HEK293 (cell line): ENCODE measurements at regions not wholly inside any gene's neighbourhood (a gene's known extent, or its start where the extent isn't known, plus 50 kb on each side); places are given as distances from the start of the nearest gene placed in this dataset.

Experiments used
- ATF2 ChIP-seq: fragments of 450-650 bp; formaldehyde crosslinking; IDR thresholded peaks from 2 replicates; pipeline ENCODE4 v1.5.1; 2016; ENCODE audit warnings: missing biosample characterization, missing genetic modification characterization, low read depth
- CTCF ChIP-seq: fragments of 450-650 bp; formaldehyde crosslinking; IDR thresholded peaks from 2 replicates; pipeline ENCODE4 v1.5.1; 2016; ENCODE audit warnings: missing biosample characterization, missing genetic modification characterization
- YY1 ChIP-seq: fragments of 450-650 bp; formaldehyde crosslinking; IDR thresholded peaks from 2 replicates; pipeline ENCODE4 v1.5.1; 2018; ENCODE audit warnings: missing biosample characterization, missing genetic modification characterization
- YY2 ChIP-seq: fragments of 450-650 bp; formaldehyde crosslinking; IDR thresholded peaks from 2 replicates; pipeline ENCODE4 v1.5.1; 2016; ENCODE audit warnings: missing biosample characterization, missing genetic modification characterization
- ZNF121 ChIP-seq: fragments of 450-650 bp; formaldehyde crosslinking; IDR thresholded peaks from 2 replicates; pipeline ENCODE4 v1.5.1; 2016; ENCODE audit warnings: missing biosample characterization, missing genetic modification characterization
- ZNF140 ChIP-seq: fragments of 450-650 bp; formaldehyde crosslinking; IDR thresholded peaks from 2 replicates; pipeline ENCODE4 v1.5.1; 2016; ENCODE audit warnings: missing biosample characterization, missing genetic modification characterization
- ZNF146 ChIP-seq: fragments of 450-650 bp; formaldehyde crosslinking; IDR thresholded peaks from 2 replicates; pipeline ENCODE4 v1.5.1; 2016; ENCODE audit warnings: missing biosample characterization, missing genetic modification characterization
- ZNF274 ChIP-seq, 2 experiments: fragments of 200-500 bp in 1 of 2; fragments of 450-650 bp in 1 of 2; sonication (Bioruptor generic) in 1 of 2; formaldehyde crosslinking in 1 of 2; IDR thresholded peaks; 2 replicates each; pipeline versions ENCODE4 v1.5.1 to v1.6.1; 2014 to 2016; ENCODE audit warnings: borderline replicate concordance in 1 of 2, inconsistent platforms in 1 of 2, low read length in 1 of 2, missing biosample characterization in 1 of 2, missing genetic modification characterization in 1 of 2
- ZNF510 ChIP-seq: fragments of 450-650 bp; formaldehyde crosslinking; IDR thresholded peaks from 2 replicates; pipeline ENCODE4 v1.5.1; 2018; ENCODE audit warnings: mild to moderate bottlenecking, missing genetic modification characterization, missing biosample characterization; ENCODE audit not compliant: insufficient replicate concordance
- ZNF629 ChIP-seq: fragments of 450-650 bp; formaldehyde crosslinking; IDR thresholded peaks from 2 replicates; pipeline ENCODE4 v1.5.1; 2017; ENCODE audit warnings: missing biosample characterization, missing genetic modification characterization
- ZNF776 ChIP-seq: fragments of 450-650 bp; formaldehyde crosslinking; IDR thresholded peaks from 2 replicates; pipeline ENCODE4 v1.5.0; 2017; ENCODE audit warnings: missing biosample characterization, missing genetic modification characterization, borderline replicate concordance
- ZNF785 ChIP-seq: fragments of 450-650 bp; formaldehyde crosslinking; IDR thresholded peaks from 2 replicates; pipeline ENCODE4 v1.5.1; 2016; ENCODE audit warnings: missing biosample characterization, missing genetic modification characterization
- ZSCAN30 ChIP-seq: fragments of 450-650 bp; IDR thresholded peaks from 2 replicates; pipeline ENCODE4 v1.5.1; 2018; ENCODE audit warnings: missing biosample characterization, mild to moderate bottlenecking, missing genetic modification characterization, moderate library complexity

- TF ChIP-seq ZNF274 (IDR thresholded peaks at IDR 0.05; ENCODE audit: low read length) (no peak), ZNF274 (tag by site-specific recombination; IDR thresholded peaks at IDR 0.05; ENCODE audit: borderline replicate concordance) (no peak), ZNF140 (tag by site-specific recombination) (no peak), YY2 (tag by site-specific recombination) (no peak), ZNF629 (tag by site-specific recombination) (no peak), CTCF (tag by site-specific recombination) (no peak), YY1 (tag by site-specific recombination) (no peak), ZNF776 (tag by site-specific recombination) (no peak), ZNF146 (tag by site-specific recombination) (no peak), ATF2 (tag by site-specific recombination) (no peak), ZNF785 (tag by site-specific recombination) (no peak), ZNF121 (no peak), ZNF510 (no peak), ZSCAN30 (no peak)
Observed at GRCh38 chr7:24229481-24230226, 54.3 kb upstream of the NPY start.
